SKM-1 (cell line): ENCODE measurements at regions not wholly inside any gene's neighbourhood (a gene's known extent, or its start where the extent isn't known, plus 50 kb on each side); places are given as distances from the start of the nearest gene placed in this dataset.
"Not testable (repeated sequence)": the region's sequence is repeated elsewhere in the genome, so short reads cannot be mapped to it uniquely, and the experiment has no call there.

ENCODE experiments used
- DNase-seq: peaks from one replicate; lab custom pipeline; 2025; ENCODE audit not compliant: unreplicated experiment; lab: John Stamatoyannopoulos, UW

GRCh38 chr2:191476901-191477300, 201.0 kb upstream of the NABP1 start:
- DNase-seq = no peak

- DNase-seq = no peak
These were observed 198.9 kb upstream of the NABP1 start for GRCh38 chr2:191478799-191479679.

GRCh38 chr2:191479680-191480023, 198.3 kb upstream of the NABP1 start:
- DNase-seq = no peak

GRCh38 chr2:191481305-191482070, 196.4 kb upstream of the NABP1 start:
- DNase-seq = no peak

- no peak for DNase-seq
These were observed 194.8 kb upstream of the NABP1 start for GRCh38 chr2:191483117-191483516.

- DNase-seq = no peak
These were observed 191.2 kb upstream of the NABP1 start for GRCh38 chr2:191486584-191487320.

- no peak for DNase-seq
These were observed 189.8 kb upstream of the NABP1 start for GRCh38 chr2:191488135-191488534.

GRCh38 chr2:191489177-191489576, 188.8 kb upstream of the NABP1 start:
- no peak for DNase-seq

GRCh38 chr2:191496838-191497237, 181.1 kb upstream of the NABP1 start:
- DNase-seq = no peak

- DNase-seq = no peak
These were observed 180.1 kb upstream of the NABP1 start for GRCh38 chr2:191497822-191498221.

GRCh38 chr2:191499050-191499449, 178.9 kb upstream of the NABP1 start:
- DNase-seq = no peak

GRCh38 chr2:191499874-191500565, 177.9 kb upstream of the NABP1 start:
- DNase-seq = no peak

- DNase-seq = no peak
These were observed 177.4 kb upstream of the NABP1 start for GRCh38 chr2:191500566-191500883.

- no peak for DNase-seq
These were observed 176.9 kb upstream of the NABP1 start for GRCh38 chr2:191500884-191501560.

- DNase-seq = no peak
These were observed 176.3 kb upstream of the NABP1 start for GRCh38 chr2:191501561-191502168.

- DNase-seq = no peak
These were observed 171.4 kb upstream of the NABP1 start for GRCh38 chr2:191506515-191506914.

GRCh38 chr2:191507252-191507853, 170.6 kb upstream of the NABP1 start:
- not testable (repeated sequence) for DNase-seq

- no peak for DNase-seq
These were observed 169.2 kb upstream of the NABP1 start for GRCh38 chr2:191508738-191509137.

GRCh38 chr2:191512216-191512835, 165.6 kb upstream of the NABP1 start:
- DNase-seq = no peak
